Activated gamma-delta T cell treated with anti-CD3 and anti-CD28 coated beads, Interleukin-2, amount 50 U/mL, for 16 hours (primary cell): ENCODE measurements at regions not wholly inside any gene's neighbourhood (a gene's known extent, or its start where the extent isn't known, plus 50 kb on each side); places are given as distances from the start of the nearest gene placed in this dataset.

Experiments used
- DNase-seq: peaks from one replicate; pipeline ENCODE4 v3.0.0-alpha.2; 2020; ENCODE audit warnings: low read depth

- no peak for DNase-seq
Measured at GRCh38 chr2:479490-480176, 191.7 kb upstream of the ALKAL2 start.

DNA sequence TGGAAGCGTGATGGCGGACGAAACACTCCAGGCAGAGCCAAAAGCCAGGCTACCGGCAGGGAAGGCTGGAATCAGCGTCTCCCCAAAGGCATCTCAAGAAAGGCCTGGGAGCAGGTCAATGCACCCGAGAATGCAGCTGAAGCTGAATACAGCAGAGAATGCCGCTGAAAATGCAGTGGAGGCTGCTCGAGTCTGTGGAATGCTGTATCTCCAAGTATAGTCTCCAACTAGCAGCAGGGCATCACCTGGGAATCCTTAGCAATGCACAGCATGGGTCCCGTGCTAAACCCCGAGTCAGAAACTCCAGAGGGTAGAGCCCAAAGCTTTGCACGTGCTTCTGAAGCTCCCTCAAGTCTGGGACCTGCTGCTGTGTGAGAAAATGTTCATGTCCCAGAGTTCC is 191.1 kb upstream of the ALKAL2 start:
- no peak for DNase-seq

- no peak for DNase-seq
Measured at GRCh38 chr2:471560-471959, 183.7 kb upstream of the ALKAL2 start.

GRCh38 chr2:469514-469913 is 181.6 kb upstream of the ALKAL2 start:
- no peak for DNase-seq

DNA sequence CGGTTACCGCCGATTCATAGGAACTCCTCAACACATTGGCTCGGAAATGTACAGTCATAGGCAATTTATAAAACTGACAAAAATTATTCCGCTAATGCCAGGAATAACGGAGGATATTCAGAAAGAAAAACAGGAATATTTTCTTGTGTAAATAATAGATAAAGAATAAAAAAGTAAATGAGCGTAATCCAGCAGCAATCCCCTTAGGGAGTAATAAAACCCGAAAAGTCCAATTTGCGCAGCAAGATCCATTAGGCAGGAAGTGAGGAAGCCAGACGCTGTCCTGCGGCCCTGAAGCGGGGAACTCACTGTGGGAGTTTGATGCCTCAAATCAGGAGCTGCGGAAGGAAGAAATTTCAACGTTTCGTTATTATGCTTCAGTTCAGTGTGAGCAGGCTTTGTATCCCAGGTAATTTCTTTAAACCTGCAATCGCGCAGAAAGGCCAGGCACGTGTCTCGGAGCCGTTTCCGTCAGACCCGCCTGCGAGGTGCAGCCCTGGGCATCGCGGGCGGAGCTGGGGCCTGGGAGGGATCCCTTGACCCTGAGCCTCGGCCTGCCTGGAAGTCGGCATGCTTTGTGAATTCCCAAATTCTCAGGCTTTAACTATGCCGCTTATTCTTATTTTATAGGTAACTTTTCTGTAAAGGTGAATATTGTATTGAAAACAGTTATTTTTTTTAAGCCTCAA is 180.9 kb upstream of the ALKAL2 start:
- DNase-seq: no peak

DNA sequence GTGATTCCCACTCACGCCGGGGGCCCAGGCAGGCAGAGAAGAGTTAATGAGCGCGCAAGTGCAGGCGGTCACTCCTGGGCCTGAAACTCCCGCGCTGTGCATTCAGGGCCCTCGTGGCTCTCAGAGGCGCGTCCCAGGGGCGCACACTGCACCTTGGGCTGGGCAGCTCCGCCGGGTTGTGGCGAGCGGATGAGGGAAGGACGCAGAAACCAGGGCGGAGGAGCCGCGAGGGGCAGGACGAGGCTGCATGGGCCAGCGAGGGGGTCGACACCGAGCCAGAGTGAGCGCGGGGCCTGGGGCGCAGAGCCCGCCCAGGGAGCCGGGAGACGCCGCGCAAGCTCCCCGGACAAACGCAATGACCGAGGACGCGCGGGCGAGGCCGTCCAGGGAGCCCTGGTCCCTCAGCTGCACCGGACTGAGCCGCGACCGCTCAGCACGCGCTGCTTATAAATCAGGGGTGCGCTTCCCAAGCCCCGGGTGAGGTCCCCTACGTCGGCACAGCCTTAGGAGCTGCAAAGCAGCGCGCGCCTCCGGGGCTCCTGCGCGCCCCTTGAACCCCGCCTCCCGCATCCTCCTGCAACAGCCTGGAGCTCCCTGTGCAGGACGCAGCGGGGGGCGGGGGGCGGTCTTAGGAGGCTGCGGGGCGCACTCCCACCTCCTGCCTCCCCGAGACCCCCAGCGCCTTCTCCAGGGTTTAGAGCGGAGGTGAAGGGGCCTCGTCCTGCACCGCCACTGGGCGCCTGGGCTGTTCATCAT is 180.2 kb upstream of the ALKAL2 start:
- DNase-seq: no peak

DNA sequence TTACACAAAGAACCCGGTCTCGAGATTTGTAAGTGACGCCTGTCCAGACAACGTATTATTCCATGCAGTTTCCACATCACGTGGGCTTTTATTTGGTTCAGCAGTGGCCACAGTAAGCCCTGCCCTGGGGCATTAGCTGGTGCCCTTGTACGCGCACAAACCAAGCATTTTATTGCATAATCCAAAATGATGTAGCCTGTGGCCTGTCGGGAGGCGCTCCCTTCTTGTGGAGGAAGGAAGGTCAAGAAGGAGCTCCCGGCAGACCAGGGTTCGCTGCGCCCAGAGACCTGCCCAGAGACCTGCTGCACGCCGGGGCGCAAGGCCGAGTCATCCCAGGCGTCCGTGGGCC is 179.6 kb upstream of the ALKAL2 start:
- no peak for DNase-seq

GRCh38 chr2:467101-467500 is 179.2 kb upstream of the ALKAL2 start:
- DNase-seq: no peak

DNA sequence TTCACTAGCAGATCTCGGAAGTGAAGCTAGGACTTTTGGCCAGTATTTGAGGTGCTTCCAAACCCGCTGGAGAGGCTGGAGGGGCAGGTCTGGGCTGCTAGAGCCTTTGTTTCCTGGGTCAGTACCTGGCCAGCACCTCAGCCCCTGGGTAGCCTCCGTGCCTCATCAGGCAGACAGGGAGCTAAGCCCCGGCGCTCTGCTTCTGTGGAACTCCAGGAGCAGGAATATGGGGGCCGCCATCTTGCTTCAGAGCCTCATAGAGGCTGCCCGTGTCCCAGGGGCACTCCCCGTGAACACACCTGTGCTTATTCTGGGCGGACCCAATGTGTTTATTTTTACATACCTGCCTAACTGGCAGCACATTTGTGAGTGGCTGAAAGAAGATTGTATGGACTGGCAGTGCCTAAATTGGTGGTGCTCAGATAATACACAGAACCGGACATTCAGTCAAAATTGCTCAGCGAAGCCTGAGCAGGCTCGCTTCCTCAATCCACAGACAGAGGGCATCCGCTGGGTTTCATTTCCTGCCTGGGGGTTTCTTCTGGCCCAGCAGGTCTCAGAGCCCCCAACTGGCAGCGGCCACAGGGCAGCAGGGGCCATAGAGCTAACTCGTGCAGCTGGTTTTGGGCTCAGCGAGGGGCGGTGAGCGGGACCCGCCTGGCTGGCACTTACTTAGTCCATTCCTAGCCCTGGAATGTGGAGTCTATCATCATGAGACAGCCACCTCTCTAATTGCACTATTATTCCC is 176.8 kb upstream of the ALKAL2 start:
- DNase-seq: no peak

GRCh38 chr2:460861-461260 is 173.0 kb upstream of the ALKAL2 start:
- peak; percentile 25 for DNase-seq

- no peak for DNase-seq
Measured at GRCh38 chr2:459931-460330, 172.0 kb upstream of the ALKAL2 start.

DNA sequence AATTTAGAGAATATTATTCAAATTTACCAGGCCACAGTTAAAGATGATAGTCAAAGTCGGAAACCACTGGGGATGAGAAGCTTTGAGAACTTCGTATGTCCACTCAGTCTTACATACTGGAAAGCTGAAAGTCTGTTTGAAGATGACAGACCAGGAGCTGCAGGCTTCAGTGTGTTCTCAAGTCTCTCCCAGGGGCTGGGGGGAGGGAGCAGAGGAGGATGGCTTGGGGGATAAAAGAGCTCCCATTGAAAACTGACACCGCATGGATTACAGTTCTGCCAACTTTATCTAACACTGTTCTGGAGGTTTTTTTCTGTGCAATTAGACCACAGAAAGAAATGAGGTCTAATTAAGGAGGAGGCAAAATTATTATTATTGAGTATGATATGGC is 170.5 kb upstream of the ALKAL2 start:
- DNase-seq: no peak

DNA sequence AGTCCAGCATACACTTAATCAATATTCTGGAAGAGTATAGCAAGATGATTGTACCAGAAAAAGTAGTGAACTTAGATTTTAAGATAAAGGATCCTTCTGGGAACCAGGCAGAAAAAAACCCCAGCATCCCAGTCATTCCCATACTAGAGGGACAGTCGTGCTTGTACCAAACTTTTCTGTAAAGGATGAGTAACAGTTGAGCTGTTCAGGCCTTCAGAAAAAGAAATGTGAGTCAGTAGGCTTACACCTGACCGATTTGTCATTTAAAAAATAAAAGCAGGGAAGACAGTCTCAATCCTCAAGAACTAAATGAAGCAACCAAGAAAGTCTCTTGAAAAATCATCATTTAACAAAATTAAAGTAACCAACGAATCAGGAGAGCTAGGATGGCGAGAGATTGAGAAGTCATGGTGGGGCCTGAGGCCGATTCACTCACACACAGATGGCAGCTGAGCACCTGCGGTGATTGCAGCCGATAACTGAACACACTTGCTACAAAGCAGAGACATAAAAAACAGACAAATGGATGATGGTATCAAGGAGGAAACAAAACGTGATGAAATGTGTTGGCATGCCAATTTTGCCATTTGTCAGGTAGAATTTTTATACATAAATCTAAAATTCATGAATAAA is 170.0 kb upstream of the ALKAL2 start:
- DNase-seq: no peak

DNA sequence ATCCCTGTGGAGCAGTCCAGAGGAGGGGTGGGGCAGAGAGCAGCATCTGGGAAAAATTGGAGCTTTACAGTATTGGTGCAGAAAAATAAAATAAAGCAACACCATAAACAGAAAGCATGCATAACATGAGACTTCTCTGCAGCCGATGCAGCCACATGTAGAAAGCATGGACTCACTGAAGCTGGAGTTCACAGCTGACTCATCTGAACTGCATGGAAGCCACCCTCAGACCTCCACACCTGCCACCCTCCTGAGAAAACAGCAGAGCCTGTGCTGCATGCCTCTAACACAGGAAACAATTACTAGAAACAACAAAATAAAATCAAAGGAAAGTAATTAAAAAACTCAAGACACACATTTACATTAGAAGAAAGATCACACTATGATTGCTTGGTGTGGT is 169.4 kb upstream of the ALKAL2 start:
- no peak for DNase-seq

- no peak for DNase-seq
Measured at GRCh38 chr2:455913-456312, 168.0 kb upstream of the ALKAL2 start.

DNA sequence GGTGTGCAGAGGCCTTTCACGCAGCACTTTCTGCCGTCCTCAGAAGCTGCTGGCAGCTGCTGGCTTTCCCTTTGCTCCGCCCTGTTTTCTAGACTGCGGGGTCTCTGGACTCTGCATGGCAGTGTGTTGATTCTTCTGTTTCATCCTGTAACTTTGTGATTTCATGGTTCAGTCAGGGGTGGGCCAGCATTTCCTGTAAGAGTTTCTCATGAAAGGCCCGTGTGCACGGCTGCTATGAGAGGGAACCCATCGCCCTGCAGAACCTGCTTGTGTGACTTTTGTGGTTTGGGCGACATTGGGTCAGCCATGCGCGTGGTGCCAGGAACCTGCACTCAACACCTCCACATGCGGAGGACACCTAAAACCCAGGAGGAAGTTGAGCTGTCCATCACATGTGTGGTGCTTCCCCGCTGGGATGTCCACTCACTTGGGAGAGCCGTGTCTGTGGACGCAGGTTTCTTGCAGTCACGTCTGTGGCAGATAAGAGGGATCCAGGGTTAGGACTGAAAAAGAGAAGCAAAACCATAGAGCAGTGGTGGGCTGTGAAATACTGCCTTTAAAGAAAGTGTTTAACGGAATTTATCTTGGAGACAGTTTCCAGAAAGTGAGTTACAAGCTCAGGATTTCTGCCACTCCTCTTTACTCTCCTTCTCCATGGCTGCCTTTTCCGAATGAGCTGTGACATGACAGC is 167.3 kb upstream of the ALKAL2 start:
- no peak for DNase-seq

- no peak for DNase-seq
Measured at GRCh38 chr2:453132-453531, 165.2 kb upstream of the ALKAL2 start.

DNA sequence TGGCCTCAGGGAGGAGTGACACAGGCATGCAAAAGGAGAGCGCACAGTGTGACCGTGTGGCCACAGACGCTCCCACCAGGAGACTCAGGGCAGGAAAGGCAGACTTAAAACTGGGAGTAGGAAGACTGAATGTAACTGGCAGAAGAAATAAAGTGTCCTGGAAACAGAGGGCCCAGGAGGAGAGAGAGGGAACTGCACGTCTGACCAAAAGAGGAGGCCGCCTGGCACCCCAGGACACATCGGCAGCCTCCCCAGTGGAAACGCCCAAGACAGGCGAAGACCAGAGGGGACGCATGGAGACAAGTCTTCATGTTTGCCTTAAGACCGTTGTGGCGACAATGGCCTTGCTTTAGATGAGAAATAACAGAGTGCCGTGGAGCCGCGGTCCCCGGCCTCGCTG is 163.6 kb upstream of the ALKAL2 start:
- no peak for DNase-seq

GRCh38 chr2:449246-450067 is 161.6 kb upstream of the ALKAL2 start:
- DNase-seq: no peak

DNA sequence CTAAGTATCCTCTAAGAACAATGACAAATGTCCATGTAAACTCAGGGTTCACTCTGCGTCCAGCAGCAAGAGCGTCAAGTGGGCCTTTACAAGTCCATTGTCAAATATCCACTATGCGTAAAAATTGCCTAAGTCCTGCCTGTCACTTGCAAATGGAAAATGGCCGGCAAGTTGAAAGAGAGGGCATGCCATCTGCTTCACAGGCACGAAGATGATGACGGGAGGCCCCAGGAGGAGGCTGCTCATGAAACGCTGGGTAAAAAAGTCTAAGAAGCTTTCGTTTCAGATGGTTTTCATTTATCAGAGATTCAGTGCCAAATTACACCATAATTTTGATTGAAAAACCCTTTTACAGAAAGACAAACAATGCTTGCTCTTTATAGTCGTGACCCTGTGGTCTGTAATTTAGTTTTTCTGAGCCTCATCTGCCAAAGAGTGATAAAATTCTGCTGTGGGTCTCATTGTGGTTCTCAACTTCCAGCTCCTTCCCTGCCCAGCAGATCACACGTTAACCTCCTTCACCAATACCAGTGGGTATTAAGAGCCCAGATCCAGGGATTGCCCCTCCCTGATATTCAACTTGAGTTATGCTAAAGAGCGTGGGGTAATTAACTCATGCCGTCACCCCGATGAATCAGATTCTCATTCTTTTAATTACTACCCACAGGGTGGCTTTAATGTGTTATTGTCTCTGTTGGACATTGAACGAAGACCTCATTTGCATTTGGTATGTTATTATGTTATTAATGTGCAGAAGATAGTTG is 160.2 kb upstream of the ALKAL2 start:
- no peak for DNase-seq
